HG03175 (cell line): ENCODE measurements at regions not wholly inside any gene's neighbourhood (a gene's known extent, or its start where the extent isn't known, plus 50 kb on each side); places are given as distances from the start of the nearest gene placed in this dataset.

Experiments
- ATAC-seq: cut with Tn5 transposase; IDR thresholded peaks from one replicate; pipeline ENCODE4 v1.9.1; 2021; ENCODE audit warnings: mild to moderate bottlenecking, moderate library complexity; ENCODE audit not compliant: unreplicated experiment

GRCh38 chr12:84605983-84606382 lies 306.6 kb downstream of the SLC6A15 start:
- ATAC-seq, result no peak

- ATAC-seq, result no peak
These were observed 308.0 kb downstream of the SLC6A15 start for GRCh38 chr12:84604551-84604950.

- no peak for ATAC-seq
These were observed 308.9 kb downstream of the SLC6A15 start for GRCh38 chr12:84603484-84604248.

- no peak for ATAC-seq
These were observed 311.1 kb downstream of the SLC6A15 start for GRCh38 chr12:84601483-84601882.

GRCh38 chr12:84599539-84599938 lies 313.1 kb downstream of the SLC6A15 start:
- no peak for ATAC-seq

GRCh38 chr12:84596266-84596665 lies 316.3 kb downstream of the SLC6A15 start:
- ATAC-seq, result no peak

GRCh38 chr12:84594157-84594556 lies 318.4 kb downstream of the SLC6A15 start:
- ATAC-seq, result no peak

- no peak for ATAC-seq
These were observed 326.7 kb downstream of the SLC6A15 start for GRCh38 chr12:84585776-84586395.

- ATAC-seq, result no peak
These were observed 340.4 kb downstream of the SLC6A15 start for GRCh38 chr12:84572196-84572595.

GRCh38 chr12:84562331-84562730 lies 350.3 kb downstream of the SLC6A15 start:
- no peak for ATAC-seq

- no peak for ATAC-seq
These were observed 351.2 kb downstream of the SLC6A15 start for GRCh38 chr12:84561351-84561750.

- ATAC-seq, result no peak
These were observed 358.3 kb downstream of the SLC6A15 start for GRCh38 chr12:84554199-84554723.

GRCh38 chr12:84553331-84554117 lies 359.1 kb downstream of the SLC6A15 start:
- no peak for ATAC-seq

- ATAC-seq, result no peak
These were observed 361.2 kb downstream of the SLC6A15 start for GRCh38 chr12:84551373-84551772.

- ATAC-seq, result no peak
These were observed 362.1 kb downstream of the SLC6A15 start for GRCh38 chr12:84550518-84550917.

- no peak for ATAC-seq
These were observed 370.3 kb downstream of the SLC6A15 start for GRCh38 chr12:84542289-84542688.

- no peak for ATAC-seq
These were observed 374.9 kb downstream of the SLC6A15 start for GRCh38 chr12:84537666-84538065.

- ATAC-seq, result no peak
These were observed 399.8 kb downstream of the SLC6A15 start for GRCh38 chr12:84512751-84513150.

GRCh38 chr12:84508851-84509260 lies 403.7 kb downstream of the SLC6A15 start:
- no peak for ATAC-seq

GRCh38 chr12:84507956-84508850 lies 404.4 kb downstream of the SLC6A15 start:
- peak; percentile 73 for ATAC-seq
